ENCODE measurements at regions not wholly inside any gene's neighbourhood (a gene's known extent, or its start where the extent isn't known, plus 50 kb on each side); places are given as distances from the start of the nearest gene placed in this dataset.

- Histone ChIP-seq H3K79me2 (ENCODE audit: control insufficient read depth, insufficient read depth, low read length) (no peaks in the 10 kb centered on the region), H3K27ac (ENCODE audit: low read length in 2 of 2) (no peak overlapping the region), H3K9ac (ENCODE audit: low read length) (no peak overlapping the region), H3K4me2 (replicated peaks; ENCODE audit: low read depth, low read length, poor library complexity, severe bottlenecking) (no peak overlapping the region), H2AFZ (ENCODE audit: insufficient read depth, low read depth, low read length, poor library complexity, severe bottlenecking) (no peak overlapping the region), H3K9me3 (ENCODE audit: control extremely low read depth in 1 of 3, control insufficient read depth in 2 of 3, insufficient read depth in 1 of 3, low read length in 2 of 3) (no peaks in the 10 kb centered on the region), H3K4me1 (ENCODE audit: control insufficient read depth in 2 of 2, insufficient read depth in 2 of 2, low read length in 2 of 2) (no peaks in the 10 kb centered on the region), H3K4me3 (ENCODE audit: control extremely low read depth in 1 of 5, extremely low read depth in 1 of 5, insufficient read depth in 1 of 5, low read depth in 2 of 5, low read length in 4 of 5) (no peak overlapping the region), H3K27me3 (replicated peaks in 1 of 4; ENCODE audit: control extremely low read depth in 1 of 4, control insufficient read depth in 3 of 4, insufficient read depth in 4 of 4, low read length in 3 of 4) (no peaks in the 10 kb centered on the region), H4K20me1 (ENCODE audit: control insufficient read depth, insufficient read depth, low read length, poor library complexity, severe bottlenecking) (no peaks in the 10 kb centered on the region), H3K36me3 (replicated peaks in 1 of 2; ENCODE audit: control extremely low read depth in 1 of 2, control insufficient read depth in 1 of 2, extremely low read depth in 1 of 2, insufficient read depth in 2 of 2, low read length in 1 of 2) (no peaks in the 10 kb centered on the region)
- DNase-seq (no peak), ATAC-seq (ENCODE audit: low read depth) (no peak)
- H3K27me3 Mint-ChIP-seq, result no peaks in the 10 kb centered on the region
- intact Hi-C loops (cut with micrococcal nuclease), result no loop called here
- H3K9me3 Mint-ChIP-seq (ENCODE audit: insufficient read depth), result no peaks in the 10 kb centered on the region
- ChIA-PET CTCF (interaction anchor here (0.8 kb wide), 1 partner anchor 24 kb away, joined by 5 read pairs; no protein-coding TSS in a partner anchor), POLR2A (no interaction called here)
- H3K27ac Mint-ChIP-seq, result no peak overlapping the region
- 75% methylated on average over 1 of the region's 4 CpGs for WGBS (ENCODE audit: insufficient coverage)
- H3K4me1 Mint-ChIP-seq, result no peaks in the 10 kb centered on the region
- TF ChIP-seq, protein P1, sequence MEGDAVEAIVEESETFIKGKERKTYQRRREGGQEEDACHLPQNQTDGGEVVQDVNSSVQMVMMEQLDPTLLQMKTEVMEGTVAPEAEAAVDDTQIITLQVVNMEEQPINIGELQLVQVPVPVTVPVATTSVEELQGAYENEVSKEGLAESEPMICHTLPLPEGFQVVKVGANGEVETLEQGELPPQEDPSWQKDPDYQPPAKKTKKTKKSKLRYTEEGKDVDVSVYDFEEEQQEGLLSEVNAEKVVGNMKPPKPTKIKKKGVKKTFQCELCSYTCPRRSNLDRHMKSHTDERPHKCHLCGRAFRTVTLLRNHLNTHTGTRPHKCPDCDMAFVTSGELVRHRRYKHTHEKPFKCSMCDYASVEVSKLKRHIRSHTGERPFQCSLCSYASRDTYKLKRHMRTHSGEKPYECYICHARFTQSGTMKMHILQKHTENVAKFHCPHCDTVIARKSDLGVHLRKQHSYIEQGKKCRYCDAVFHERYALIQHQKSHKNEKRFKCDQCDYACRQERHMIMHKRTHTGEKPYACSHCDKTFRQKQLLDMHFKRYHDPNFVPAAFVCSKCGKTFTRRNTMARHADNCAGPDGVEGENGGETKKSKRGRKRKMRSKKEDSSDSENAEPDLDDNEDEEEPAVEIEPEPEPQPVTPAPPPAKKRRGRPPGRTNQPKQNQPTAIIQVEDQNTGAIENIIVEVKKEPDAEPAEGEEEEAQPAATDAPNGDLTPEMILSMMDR (IDR thresholded peaks at IDR 0.05), result no peak
- no peak for TF ChIP-seq EZH2 (IDR thresholded peaks at IDR 0.05; ENCODE audit: borderline replicate concordance, insufficient read depth, low read depth, low read length, poor library complexity, severe bottlenecking)
- no peak overlapping the region for H3K4me3 Mint-ChIP-seq
Observed at GRCh38 chr3:15929944-15930571, 132.3 kb upstream of the ANKRD28 start.

DNA sequence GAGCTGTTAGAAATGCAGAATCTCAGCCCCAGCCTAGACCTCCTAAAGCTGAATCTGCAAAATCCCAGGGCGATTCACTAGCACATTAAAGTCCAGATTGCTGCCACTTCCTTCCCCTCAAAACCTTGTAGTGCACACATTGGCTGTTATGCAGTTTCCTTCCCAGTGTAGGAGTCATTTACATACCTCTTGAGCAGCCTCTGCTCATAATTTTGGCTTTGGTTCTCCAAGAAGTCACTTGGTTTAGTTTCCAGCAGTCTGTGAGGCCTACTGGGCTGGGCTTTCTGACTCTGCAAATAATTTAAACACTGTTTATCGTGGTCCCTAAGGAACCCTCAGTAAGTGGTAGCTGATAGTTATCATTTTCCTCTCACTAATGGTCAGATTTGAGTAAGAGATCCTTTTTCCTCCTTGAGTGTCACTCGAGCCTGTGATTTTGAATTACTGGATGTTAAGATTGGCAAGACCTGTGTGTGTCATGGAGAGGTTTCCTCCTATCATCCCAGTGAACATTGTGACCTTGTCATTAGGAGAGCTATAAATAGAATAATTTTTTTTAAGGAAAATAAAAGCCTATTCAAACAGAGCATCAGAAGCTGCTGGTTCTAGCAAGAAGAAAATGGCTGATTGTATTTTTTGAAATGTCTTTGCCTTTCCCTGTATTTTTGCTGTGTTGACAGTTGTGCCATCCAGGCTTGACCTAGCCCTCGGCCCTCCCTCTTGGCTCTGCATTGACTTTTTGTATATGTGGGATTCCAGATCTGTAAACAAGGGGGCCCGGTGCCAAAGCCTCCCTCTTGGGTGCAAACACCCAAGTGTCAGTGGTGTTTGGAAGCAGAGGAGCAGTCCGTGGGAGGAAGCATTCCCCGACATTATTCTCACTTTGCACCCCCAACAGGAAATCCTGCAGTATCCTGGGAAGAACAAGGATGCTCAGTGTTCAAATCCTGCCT lies 134.8 kb upstream of the ANKRD28 start:
- no peak overlapping the region for H3K4me3 Mint-ChIP-seq
- DNase-seq (no peak), ATAC-seq (ENCODE audit: low read depth) (no peak)
- no peak overlapping the region for H3K9ac ChIP-seq (ENCODE audit: low read length)
- no peaks in the 10 kb centered on the region for H3K9me3 Mint-ChIP-seq (ENCODE audit: insufficient read depth)
- no peaks in the 10 kb centered on the region for H3K36me3 ChIP-seq (replicated peaks in 1 of 2; ENCODE audit: control extremely low read depth in 1 of 2, control insufficient read depth in 1 of 2, extremely low read depth in 1 of 2, insufficient read depth in 2 of 2, low read length in 1 of 2)
- H3K27me3 Mint-ChIP-seq, result no peaks in the 10 kb centered on the region
- H3K4me2 ChIP-seq (replicated peaks; ENCODE audit: low read depth, low read length, poor library complexity, severe bottlenecking), result no peak overlapping the region
- H3K27ac ChIP-seq (ENCODE audit: low read length in 2 of 2), result no peak overlapping the region
- no peak overlapping the region for H3K4me3 ChIP-seq (ENCODE audit: control extremely low read depth in 1 of 5, extremely low read depth in 1 of 5, insufficient read depth in 1 of 5, low read depth in 2 of 5, low read length in 4 of 5)
- ChIA-PET CTCF (interaction anchor here (0.7 kb wide), 1 partner anchor 11 kb away, joined by 3 read pairs; no protein-coding TSS in a partner anchor), POLR2A (no interaction called here)
- no peaks in the 10 kb centered on the region for H3K9me3 ChIP-seq (ENCODE audit: control extremely low read depth in 1 of 3, control insufficient read depth in 2 of 3, insufficient read depth in 1 of 3, low read length in 2 of 3)
- H3K27ac Mint-ChIP-seq, result no peak overlapping the region
- no peaks in the 10 kb centered on the region for H3K4me1 Mint-ChIP-seq
- H3K27me3 ChIP-seq (replicated peaks in 1 of 4; ENCODE audit: control extremely low read depth in 1 of 4, control insufficient read depth in 3 of 4, insufficient read depth in 4 of 4, low read length in 3 of 4), result no peaks in the 10 kb centered on the region
- 52% methylated on average over 2 of the region's 7 CpGs for WGBS (ENCODE audit: insufficient coverage)
- no peaks in the 10 kb centered on the region for H4K20me1 ChIP-seq (ENCODE audit: control insufficient read depth, insufficient read depth, low read length, poor library complexity, severe bottlenecking)
- intact Hi-C loops (cut with micrococcal nuclease), result no loop called here
- no peaks in the 10 kb centered on the region for H3K79me2 ChIP-seq (ENCODE audit: control insufficient read depth, insufficient read depth, low read length)
- no peak overlapping the region for H2AFZ ChIP-seq (ENCODE audit: insufficient read depth, low read depth, low read length, poor library complexity, severe bottlenecking)
- H3K4me1 ChIP-seq (ENCODE audit: control insufficient read depth in 2 of 2, insufficient read depth in 2 of 2, low read length in 2 of 2), result no peaks in the 10 kb centered on the region
- TF ChIP-seq, protein P1 (IDR thresholded peaks at IDR 0.05), result no peak
- no peak for TF ChIP-seq EZH2 (IDR thresholded peaks at IDR 0.05; ENCODE audit: borderline replicate concordance, insufficient read depth, low read depth, low read length, poor library complexity, severe bottlenecking)
